ENCODE measurements at regions not wholly inside any gene's neighbourhood (a gene's known extent, or its start where the extent isn't known, plus 50 kb on each side); places are given as distances from the start of the nearest gene placed in this dataset.

GRCh38 chr18:29156531-29156930 lies 979.6 kb upstream of the CDH2 start:
- DNase-seq (ENCODE audit: low spot score in 2 of 2) (no peak), ATAC-seq (no peak)
- Mint-ChIP-seq H3K27ac (no peak overlapping the region), H3K9me3 (peaks cover 13 to 17% of the 10 kb centered on the region in 2 donors), H3K36me3 (peaks cover 0 to 6% of the 10 kb centered on the region in 2 donors)

- peaks cover 13 to 17% of the 10 kb centered on the region in 2 donors for H3K9me3 Mint-ChIP-seq
- ATAC-seq = no peak
- peaks cover 0 to 6% of the 10 kb centered on the region in 2 donors for H3K36me3 Mint-ChIP-seq
- no peak overlapping the region for H3K27ac Mint-ChIP-seq
- DNase-seq (ENCODE audit: low spot score in 2 of 2) = no peak
Observed at GRCh38 chr18:29154758-29155725, 978.1 kb upstream of the CDH2 start.

- DNase-seq (ENCODE audit: low spot score in 2 of 2) (no peak), ATAC-seq (no peak)
- H3K27ac Mint-ChIP-seq = no peak overlapping the region
- peaks cover 13 to 17% of the 10 kb centered on the region in 2 donors for H3K9me3 Mint-ChIP-seq
- peaks cover 0 to 6% of the 10 kb centered on the region in 2 donors for H3K36me3 Mint-ChIP-seq
Observed at GRCh38 chr18:29154196-29154757, 977.3 kb upstream of the CDH2 start.

GRCh38 chr18:29153091-29153490 lies 976.2 kb upstream of the CDH2 start:
- Mint-ChIP-seq H3K27ac (no peak overlapping the region), H3K36me3 (peaks cover 0 to 6% of the 10 kb centered on the region in 2 donors), H3K9me3 (peaks cover 16 to 17% of the 10 kb centered on the region in 2 donors)
- DNase-seq (ENCODE audit: low spot score in 2 of 2) (no peak), ATAC-seq (no peak)

- H3K36me3 Mint-ChIP-seq = peaks cover 0 to 8% of the 10 kb centered on the region in 2 donors
- no peak overlapping the region for H3K27ac Mint-ChIP-seq
- DNase-seq (ENCODE audit: low spot score in 2 of 2) (no peak), ATAC-seq (no peak)
- peaks cover 12 to 21% of the 10 kb centered on the region in 2 donors for H3K9me3 Mint-ChIP-seq
Observed at GRCh38 chr18:29147944-29148343, 971.0 kb upstream of the CDH2 start.

GRCh38 chr18:29146068-29146467 lies 969.1 kb upstream of the CDH2 start:
- ATAC-seq (no peak), DNase-seq (ENCODE audit: low spot score in 2 of 2) (no peak)
- Mint-ChIP-seq H3K9me3 (peaks cover 14 to 22% of the 10 kb centered on the region in 2 donors), H3K36me3 (peaks cover 0 to 5% of the 10 kb centered on the region in 2 donors), H3K27ac (no peak overlapping the region)

- Mint-ChIP-seq H3K27ac (no peak overlapping the region), H3K9me3 (peaks cover 9 to 19% of the 10 kb centered on the region in 2 donors), H3K36me3 (peaks cover 0 to 5% of the 10 kb centered on the region in 2 donors)
- ATAC-seq (no peak), DNase-seq (ENCODE audit: low spot score in 2 of 2) (no peak)
Observed at GRCh38 chr18:29140590-29140989, 963.7 kb upstream of the CDH2 start.

- no peaks in the 10 kb centered on the region for H3K36me3 Mint-ChIP-seq
Observed at GRCh38 chr18:29137773-29138495, 961.0 kb upstream of the CDH2 start.

GRCh38 chr18:29123706-29124530 lies 947.0 kb upstream of the CDH2 start:
- H3K36me3 Mint-ChIP-seq = no peaks in the 10 kb centered on the region
- no peak overlapping the region for H3K27ac Mint-ChIP-seq
- peaks cover 4 to 11% of the 10 kb centered on the region in 2 donors for H3K9me3 Mint-ChIP-seq
- ATAC-seq = no peak
- DNase-seq (ENCODE audit: low spot score in 2 of 2) = no peak

More at GRCh38 chr18:29137773-29138495, 961.0 kb upstream of the CDH2 start:
- no peak overlapping the region for H3K27ac Mint-ChIP-seq
- no peak for DNase-seq (ENCODE audit: low spot score in 2 of 2)
- ATAC-seq = no peak
- peaks cover 4 to 8% of the 10 kb centered on the region in 2 donors for H3K9me3 Mint-ChIP-seq

GRCh38 chr18:29104671-29105070 lies 927.7 kb upstream of the CDH2 start:
- DNase-seq (ENCODE audit: low spot score in 2 of 2) (no peak), ATAC-seq (no peak)
- Mint-ChIP-seq H3K9me3 (peaks cover 10 to 15% of the 10 kb centered on the region in 2 donors), H3K27ac (no peak overlapping the region), H3K36me3 (no peaks in the 10 kb centered on the region)

- ATAC-seq = no peak
- H3K9me3 Mint-ChIP-seq = peaks cover 12 to 19% of the 10 kb centered on the region in 2 donors
- no peak overlapping the region for H3K27ac Mint-ChIP-seq
- no peaks in the 10 kb centered on the region for H3K36me3 Mint-ChIP-seq
- DNase-seq (ENCODE audit: low spot score in 2 of 2) = no peak
Observed at GRCh38 chr18:29104227-29104626, 927.3 kb upstream of the CDH2 start.

GRCh38 chr18:29096079-29096770 lies 919.3 kb upstream of the CDH2 start:
- H3K9me3 Mint-ChIP-seq = peaks cover 20 to 44% of the 10 kb centered on the region in 2 donors
- ATAC-seq = no peak
- no peak overlapping the region for H3K27ac Mint-ChIP-seq
- peaks cover 0 to 4% of the 10 kb centered on the region in 2 donors for H3K36me3 Mint-ChIP-seq
- DNase-seq (ENCODE audit: low spot score in 2 of 2) = no peak

- DNase-seq (ENCODE audit: low spot score in 2 of 2) = no peak
- Mint-ChIP-seq H3K36me3 (peaks cover 0 to 4% of the 10 kb centered on the region in 2 donors), H3K9me3 (peaks cover 24 to 35% of the 10 kb centered on the region in 2 donors), H3K27ac (no peak overlapping the region)
- ATAC-seq = no peak
Observed at GRCh38 chr18:29087616-29088246, 910.8 kb upstream of the CDH2 start.

- DNase-seq (ENCODE audit: low spot score in 2 of 2) (no peak), ATAC-seq (no peak)
- Mint-ChIP-seq H3K27ac (no peak overlapping the region), H3K9me3 (peaks cover 10 to 20% of the 10 kb centered on the region in 2 donors), H3K36me3 (no peaks in the 10 kb centered on the region)
Observed at GRCh38 chr18:29084120-29084519, 907.2 kb upstream of the CDH2 start.

GRCh38 chr18:29083545-29083944 lies 906.6 kb upstream of the CDH2 start:
- no peak for DNase-seq (ENCODE audit: low spot score in 2 of 2)
- H3K9me3 Mint-ChIP-seq = peaks cover 7 to 18% of the 10 kb centered on the region in 2 donors
- ATAC-seq = no peak
- no peaks in the 10 kb centered on the region for H3K36me3 Mint-ChIP-seq
- H3K27ac Mint-ChIP-seq = no peak overlapping the region
